ENCODE measurements at regions not wholly inside any gene's neighbourhood (a gene's known extent, or its start where the extent isn't known, plus 50 kb on each side); places are given as distances from the start of the nearest gene placed in this dataset.

GRCh38 chr5:68435611-68436010 is 220.1 kb downstream of the PIK3R1 start (continued):
- TF ChIP-seq ZNF546 (CRISPR knock-in tag; conservative IDR thresholded peaks at IDR 0.05), result no peak
- TF ChIP-seq ZNF142 (CRISPR knock-in tag; IDR thresholded peaks at IDR 0.05), result no peak
- TF ChIP-seq NFYB (CRISPR knock-in tag; IDR thresholded peaks at IDR 0.05), result no peak
- TF ChIP-seq SKI (IDR thresholded peaks at IDR 0.05; ENCODE audit: partially characterized antibody), result no peak
- TF ChIP-seq ZNF331 (CRISPR knock-in tag; IDR thresholded peaks at IDR 0.05), result no peak
- no peak for TF ChIP-seq NFIB (CRISPR knock-in tag; IDR thresholded peaks at IDR 0.05; ENCODE audit: borderline replicate concordance)

- Histone ChIP-seq H3K27ac (ENCODE audit: extremely low read length, insufficient read depth, low read length) (no peak overlapping the region), H3K4me3 (replicated peaks in 1 of 3; ENCODE audit: insufficient read depth in 1 of 3, low read depth in 2 of 3, low read length in 3 of 3) (no peak overlapping the region), H3K36me3 (replicated peaks in 1 of 2; ENCODE audit: control insufficient read depth in 1 of 2, insufficient read depth in 2 of 2, low read length in 2 of 2) (no peaks in the 10 kb centered on the region), H4K20me1 (ENCODE audit: insufficient read depth, low read length) (no peaks in the 10 kb centered on the region), H3K4me1 (ENCODE audit: insufficient read depth, low read length) (peaks cover 17% of the 10 kb centered on the region), H3K27me3 (ENCODE audit: control insufficient read depth in 1 of 2, insufficient read depth in 2 of 2, low read length in 2 of 2) (peaks cover 2 to 10% of the 10 kb centered on the region in 2 experiments; a peak in 3 of 5 replicates), H2AFZ (ENCODE audit: low read length) (no peak overlapping the region), H3K4me2 (ENCODE audit: low read depth, low read length) (no peak overlapping the region), H3K9me3 (ENCODE audit: low read length) (no peaks in the 10 kb centered on the region), H3K9ac (ENCODE audit: insufficient read depth, low read depth, low read length) (no peak overlapping the region), H3K79me2 (ENCODE audit: insufficient read depth, low read length) (no peaks in the 10 kb centered on the region)
- FAIRE-seq (no peak), ATAC-seq (no peak), DNase-seq (ENCODE audit: low spot score) (no peak)
- ChIA-PET POLR2A (no interaction called here), CTCF (ENCODE audit: low intra/inter-chr PET ratio, low total read pairs) (no interaction called here)
- no TSS peak for BruUV-seq (replicated peaks)
- in situ Hi-C loops (cut with HindIII; ENCODE audit: extremely low pct_ligation_motif_present, low pct_unique_long_range_greater_than_20kb) (no loop called here), intact Hi-C loops (cut with micrococcal nuclease; ENCODE audit: unreplicated experiment) (no loop called here)
- WGBS (ENCODE audit: low lambda C conversion rate), result no CpG with 5 or more reads among the region's 3 CpGs
- TF ChIP-seq ELK4 (CRISPR knock-in tag; IDR thresholded peaks at IDR 0.05; ENCODE audit: borderline replicate concordance) (no peak), ZNF276 (CRISPR knock-in tag; IDR thresholded peaks at IDR 0.05; ENCODE audit: low read depth) (no peak), MZF1 (CRISPR knock-in tag; IDR thresholded peaks at IDR 0.05; ENCODE audit: borderline replicate concordance) (no peak), NFRKB (IDR thresholded peaks at IDR 0.05) (no peak), ZNF616 (CRISPR knock-in tag; IDR thresholded peaks at IDR 0.05; ENCODE audit: low read depth) (no peak), GABPA (IDR thresholded peaks at IDR 0.05; ENCODE audit: low read depth, low read length) (no peak), GABPA (CRISPR knock-in tag; IDR thresholded peaks at IDR 0.05; ENCODE audit: low read depth) (no peak), REL (CRISPR knock-in tag; conservative IDR thresholded peaks at IDR 0.05) (no peak), ZNF451 (CRISPR knock-in tag; IDR thresholded peaks at IDR 0.05) (no peak), ETV6 (CRISPR knock-in tag; conservative IDR thresholded peaks at IDR 0.05) (no peak)
These were observed 221.3 kb downstream of the PIK3R1 start for GRCh38 chr5:68436686-68437520.

All from HepG2 (cell line).